DOHH2 (cell line): ENCODE measurements at regions not wholly inside any gene's neighbourhood (a gene's known extent, or its start where the extent isn't known, plus 50 kb on each side); places are given as distances from the start of the nearest gene placed in this dataset.

Experiments
- H3F3A ChIP-seq: fragments of 200-600 bp; sonication (generic), shearing (Covaris generic); 2 replicates; pipeline ENCODE4 v1.6.0; 2016; ENCODE audit warnings: antibody characterized with exemption, mild to moderate bottlenecking; ENCODE audit not compliant: control insufficient read depth, insufficient read depth
- H3K27ac ChIP-seq: fragments of 200-600 bp; sonication (generic); 2 replicates; pipeline ENCODE4 v1.5.1; 2014; ENCODE audit warnings: low read depth, mild to moderate bottlenecking, low read length, moderate library complexity
- H3K27me3 ChIP-seq: fragments of 200-600 bp; sonication (generic); 2 replicates; pipeline ENCODE4 v1.6.1; 2014; ENCODE audit warnings: mild to moderate bottlenecking, low read length, mixed read lengths; ENCODE audit not compliant: control insufficient read depth
- H3K36me3 ChIP-seq: fragments of 200-600 bp; sonication (generic); 2 replicates; pipeline ENCODE4 v1.6.1; 2014; ENCODE audit warnings: mild to moderate bottlenecking, low read length, moderate library complexity, mixed read lengths; ENCODE audit not compliant: control insufficient read depth
- H3K4me1 ChIP-seq: fragments of 200-600 bp; sonication (generic); 2 replicates; pipeline ENCODE4 v1.6.1; 2014; ENCODE audit warnings: mild to moderate bottlenecking, low read length, mixed read lengths; ENCODE audit not compliant: control insufficient read depth
- H3K4me2 ChIP-seq: fragments of 200-600 bp; sonication (generic); 2 replicates; pipeline ENCODE4 v1.6.0; 2014; ENCODE audit warnings: mild to moderate bottlenecking, low read length, moderate library complexity
- H3K4me3 ChIP-seq: fragments of 200-600 bp; sonication (generic); 2 replicates; pipeline ENCODE4 v1.5.1; 2014; ENCODE audit warnings: mild to moderate bottlenecking, low read length, mixed read lengths
- H3K79me2 ChIP-seq: fragments of 200-600 bp; sonication (generic); 2 replicates; pipeline ENCODE4 v1.6.1; 2014; ENCODE audit warnings: mild to moderate bottlenecking, low read length, mixed read lengths; ENCODE audit not compliant: control insufficient read depth
- H3K9me2 ChIP-seq: fragments of 200-600 bp; sonication (generic); replicated peaks from 2 replicates; pipeline ENCODE4 v1.6.1; 2014; ENCODE audit warnings: mild to moderate bottlenecking, low read length, mixed read lengths; ENCODE audit not compliant: control insufficient read depth
- H3K9me3 ChIP-seq: fragments of 200-600 bp; sonication (generic); 2 replicates; pipeline ENCODE4 v1.6.1; 2014; ENCODE audit warnings: antibody characterized with exemption, low read length, mixed read lengths; ENCODE audit not compliant: control insufficient read depth, insufficient read depth
- H4K20me1 ChIP-seq: fragments of 200-600 bp; sonication (generic); 2 replicates; pipeline ENCODE4 v1.6.0; 2014; ENCODE audit warnings: low read depth, mild to moderate bottlenecking, antibody characterized with exemption, low read length, moderate library complexity; ENCODE audit not compliant: control insufficient read depth, insufficient read depth
- EZH2phosphoT487 ChIP-seq: fragments of 200-600 bp; sonication (generic); IDR thresholded peaks from 2 replicates; pipeline ENCODE4 v1.6.1; 2017; ENCODE audit warnings: borderline replicate concordance, mild to moderate bottlenecking, antibody characterized with exemption, low read length, moderate library complexity, mixed read lengths
- TF ChIP-seq, protein P1 (sequence below): fragments of 200-600 bp; sonication (generic); IDR thresholded peaks from one replicate; pipeline ENCODE4 v1.5.1; 2014; ENCODE audit warnings: antibody characterized with exemption, mild to moderate bottlenecking, low read depth, low read length; ENCODE audit not compliant: poor library complexity, severe bottlenecking

DNA sequence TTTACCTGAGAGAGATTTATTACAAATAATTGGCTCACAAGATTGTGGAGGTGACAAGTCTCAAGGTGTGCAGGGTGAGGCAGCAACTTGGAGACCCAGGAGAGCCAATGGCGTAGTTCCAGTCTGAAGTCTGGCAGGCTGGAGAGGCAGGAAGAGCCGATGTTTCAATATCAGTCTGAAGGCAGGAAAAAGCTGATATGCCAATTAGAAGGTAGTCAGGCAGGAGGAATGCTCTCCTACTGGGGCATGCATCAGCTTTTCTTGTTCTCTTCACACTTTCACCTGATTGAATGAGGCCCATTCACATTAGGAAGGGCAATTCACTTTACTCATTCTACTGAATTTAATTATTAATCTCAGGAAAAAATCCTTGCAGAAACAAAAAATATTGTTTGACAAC, 1351.7 kb upstream of the ADGRL3 start:
- no peaks in the 10 kb centered on the region for H3F3A ChIP-seq
- no peaks in the 10 kb centered on the region for H3K79me2 ChIP-seq
- no peak overlapping the region for H3K4me2 ChIP-seq
- no peak overlapping the region for H3K27ac ChIP-seq
- H3K27me3 ChIP-seq, result no peaks in the 10 kb centered on the region
- H4K20me1 ChIP-seq, result no peaks in the 10 kb centered on the region
- H3K36me3 ChIP-seq, result no peaks in the 10 kb centered on the region
- H3K9me3 ChIP-seq, result no peaks in the 10 kb centered on the region
- H3K9me2 ChIP-seq, result no peaks in the 10 kb centered on the region
- no peak overlapping the region for H3K4me3 ChIP-seq
- TF ChIP-seq EZH2phosphoT487, result no peak
- TF ChIP-seq, protein P1, sequence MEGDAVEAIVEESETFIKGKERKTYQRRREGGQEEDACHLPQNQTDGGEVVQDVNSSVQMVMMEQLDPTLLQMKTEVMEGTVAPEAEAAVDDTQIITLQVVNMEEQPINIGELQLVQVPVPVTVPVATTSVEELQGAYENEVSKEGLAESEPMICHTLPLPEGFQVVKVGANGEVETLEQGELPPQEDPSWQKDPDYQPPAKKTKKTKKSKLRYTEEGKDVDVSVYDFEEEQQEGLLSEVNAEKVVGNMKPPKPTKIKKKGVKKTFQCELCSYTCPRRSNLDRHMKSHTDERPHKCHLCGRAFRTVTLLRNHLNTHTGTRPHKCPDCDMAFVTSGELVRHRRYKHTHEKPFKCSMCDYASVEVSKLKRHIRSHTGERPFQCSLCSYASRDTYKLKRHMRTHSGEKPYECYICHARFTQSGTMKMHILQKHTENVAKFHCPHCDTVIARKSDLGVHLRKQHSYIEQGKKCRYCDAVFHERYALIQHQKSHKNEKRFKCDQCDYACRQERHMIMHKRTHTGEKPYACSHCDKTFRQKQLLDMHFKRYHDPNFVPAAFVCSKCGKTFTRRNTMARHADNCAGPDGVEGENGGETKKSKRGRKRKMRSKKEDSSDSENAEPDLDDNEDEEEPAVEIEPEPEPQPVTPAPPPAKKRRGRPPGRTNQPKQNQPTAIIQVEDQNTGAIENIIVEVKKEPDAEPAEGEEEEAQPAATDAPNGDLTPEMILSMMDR, result no peak
- no peaks in the 10 kb centered on the region for H3K4me1 ChIP-seq

DNA sequence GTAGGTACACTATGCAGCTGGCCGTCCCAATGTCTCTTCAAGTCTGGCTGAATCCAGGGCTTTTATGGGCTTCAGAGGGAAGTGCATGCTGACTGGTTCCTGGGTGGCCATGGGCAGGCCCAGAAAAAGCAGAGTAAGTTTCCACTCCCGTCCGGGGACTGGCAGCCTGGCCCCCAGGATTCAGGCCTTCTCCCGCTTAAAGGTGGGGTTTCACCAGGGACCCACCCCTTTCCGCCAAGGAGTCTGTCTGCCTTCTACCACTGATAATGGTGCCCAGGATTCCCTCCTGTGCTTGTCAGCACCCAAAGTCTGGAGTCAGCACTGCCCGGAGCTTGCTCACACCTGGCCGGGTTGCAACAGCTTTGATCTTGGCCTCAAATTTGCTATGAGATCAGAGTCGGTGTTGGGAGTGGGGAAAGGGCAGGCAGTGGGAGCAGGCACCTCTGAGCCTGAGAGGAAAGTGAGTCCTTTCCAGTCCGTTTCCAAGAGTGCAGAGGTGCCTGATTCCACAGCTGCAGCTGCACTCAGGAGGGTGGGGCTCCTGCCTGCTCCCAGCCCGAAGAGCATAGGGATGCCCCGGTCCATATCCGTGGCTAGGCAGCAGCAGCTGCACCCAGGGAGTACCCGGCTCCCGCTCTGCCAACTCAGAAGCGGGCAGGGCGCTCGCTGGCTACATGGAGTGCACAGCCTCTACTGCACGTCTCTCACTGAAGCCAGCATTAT, 1344.3 kb upstream of the ADGRL3 start:
- Histone ChIP-seq H3K4me2 (no peak overlapping the region), H3F3A (no peaks in the 10 kb centered on the region), H3K9me2 (no peaks in the 10 kb centered on the region), H3K79me2 (no peaks in the 10 kb centered on the region), H3K27ac (no peak overlapping the region), H3K36me3 (no peaks in the 10 kb centered on the region), H3K4me3 (no peak overlapping the region), H3K4me1 (no peaks in the 10 kb centered on the region), H3K9me3 (no peaks in the 10 kb centered on the region), H4K20me1 (no peaks in the 10 kb centered on the region), H3K27me3 (no peaks in the 10 kb centered on the region)
- TF ChIP-seq EZH2phosphoT487, result no peak
- TF ChIP-seq, protein P1, result no peak

DNA sequence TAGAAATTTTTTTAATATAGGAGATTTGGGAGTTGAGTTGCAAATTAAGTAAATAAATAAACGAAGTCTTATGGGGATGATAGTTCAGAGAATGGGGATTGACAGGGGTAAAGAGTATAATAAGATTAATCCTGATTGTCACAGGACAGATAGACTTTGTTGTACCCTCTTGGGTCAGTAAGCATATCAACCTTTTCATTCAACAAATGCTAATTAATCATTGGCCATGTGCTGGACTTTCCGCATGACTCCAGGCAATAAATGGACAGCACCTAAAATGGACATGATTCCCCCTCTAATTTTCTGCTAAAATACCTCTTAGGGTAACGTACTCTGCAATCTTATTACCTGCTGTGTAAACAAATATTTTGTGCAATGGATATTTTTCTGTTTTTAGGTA, 1331.1 kb upstream of the ADGRL3 start:
- Histone ChIP-seq H3K27ac (no peak overlapping the region), H4K20me1 (no peaks in the 10 kb centered on the region), H3F3A (no peaks in the 10 kb centered on the region), H3K4me3 (no peak overlapping the region), H3K79me2 (no peaks in the 10 kb centered on the region), H3K27me3 (no peaks in the 10 kb centered on the region), H3K4me1 (no peaks in the 10 kb centered on the region), H3K9me2 (no peaks in the 10 kb centered on the region), H3K36me3 (no peaks in the 10 kb centered on the region), H3K4me2 (no peak overlapping the region), H3K9me3 (no peaks in the 10 kb centered on the region)
- TF ChIP-seq EZH2phosphoT487, result no peak
- TF ChIP-seq, protein P1, result no peak
